ENCODE measurements at regions not wholly inside any gene's neighbourhood (a gene's known extent, or its start where the extent isn't known, plus 50 kb on each side); places are given as distances from the start of the nearest gene placed in this dataset.

GRCh38 chr3:31391150-31391549 lies 141.6 kb upstream of the STT3B start:
- no peak for DNase-seq (ENCODE audit: low read depth, low spot score)
- TF ChIP-seq EZH2 (IDR thresholded peaks at IDR 0.05; ENCODE audit: low read length) (no peak), CTCF (optimal IDR thresholded peaks at IDR 0.05 in 1 of 3, IDR thresholded peaks at IDR 0.05 in 1 of 3, conservative IDR thresholded peaks at IDR 0.05 in 1 of 3; ENCODE audit: extremely low read depth in 1 of 3, insufficient read depth in 2 of 3, low read length in 3 of 3) (no peak)
- no peak overlapping the region for H3K27ac ChIP-seq (ENCODE audit: control insufficient read depth, insufficient read depth, low read length)
- dilution Hi-C loops (cut with MboI; ENCODE audit: extremely low pct_ligation_motif_present, low sequenced_read_pairs): no loop called here
- H3K4me2 ChIP-seq (ENCODE audit: control insufficient read depth, extremely low read depth, insufficient read depth, low read depth, low read length): no peak overlapping the region
- no peak overlapping the region for H3K9ac ChIP-seq (ENCODE audit: control insufficient read depth, extremely low read depth, insufficient read depth, low read length)
- no peaks in the 10 kb centered on the region for H3K27me3 ChIP-seq (ENCODE audit: control insufficient read depth, extremely low read depth, insufficient read depth, low read length)
- no peaks in the 10 kb centered on the region for H3K36me3 ChIP-seq (ENCODE audit: control insufficient read depth in 2 of 2, extremely low read depth in 1 of 2, insufficient read depth in 2 of 2, low read length in 2 of 2)
- no peak for FAIRE-seq
- H3K79me2 ChIP-seq (ENCODE audit: control insufficient read depth, insufficient read depth, low read length): no peaks in the 10 kb centered on the region
- H3K4me1 ChIP-seq (ENCODE audit: control insufficient read depth, extremely low read depth, insufficient read depth, low read length): no peaks in the 10 kb centered on the region
- no peak overlapping the region for H2AFZ ChIP-seq (ENCODE audit: control insufficient read depth, low read length)
- H4K20me1 ChIP-seq (ENCODE audit: control insufficient read depth, extremely low read depth, insufficient read depth, low read length): no peaks in the 10 kb centered on the region
- H3K4me3 ChIP-seq (ENCODE audit: control insufficient read depth in 2 of 3, extremely low read depth in 1 of 3, insufficient read depth in 2 of 3, low read depth in 1 of 3, low read length in 3 of 3): no peak overlapping the region
- no peaks in the 10 kb centered on the region for H3K9me3 ChIP-seq (ENCODE audit: control insufficient read depth, low read depth, low read length)
- H3K9me1 ChIP-seq (ENCODE audit: control insufficient read depth, extremely low read depth, insufficient read depth, low read length): no peaks in the 10 kb centered on the region

GRCh38 chr3:31392568-31392967 lies 140.2 kb upstream of the STT3B start:
- Histone ChIP-seq H3K9me1 (ENCODE audit: control insufficient read depth, extremely low read depth, insufficient read depth, low read length) (no peaks in the 10 kb centered on the region), H3K4me2 (ENCODE audit: control insufficient read depth, extremely low read depth, insufficient read depth, low read depth, low read length) (no peak overlapping the region), H3K9ac (ENCODE audit: control insufficient read depth, extremely low read depth, insufficient read depth, low read length) (no peak overlapping the region), H3K4me3 (ENCODE audit: control insufficient read depth in 2 of 3, extremely low read depth in 1 of 3, insufficient read depth in 2 of 3, low read depth in 1 of 3, low read length in 3 of 3) (no peak overlapping the region), H3K79me2 (ENCODE audit: control insufficient read depth, insufficient read depth, low read length) (no peaks in the 10 kb centered on the region), H3K4me1 (ENCODE audit: control insufficient read depth, extremely low read depth, insufficient read depth, low read length) (no peaks in the 10 kb centered on the region), H3K27ac (ENCODE audit: control insufficient read depth, insufficient read depth, low read length) (no peak overlapping the region), H2AFZ (ENCODE audit: control insufficient read depth, low read length) (no peak overlapping the region), H3K36me3 (ENCODE audit: control insufficient read depth in 2 of 2, extremely low read depth in 1 of 2, insufficient read depth in 2 of 2, low read length in 2 of 2) (no peaks in the 10 kb centered on the region), H3K27me3 (ENCODE audit: control insufficient read depth, extremely low read depth, insufficient read depth, low read length) (no peaks in the 10 kb centered on the region), H4K20me1 (ENCODE audit: control insufficient read depth, extremely low read depth, insufficient read depth, low read length) (no peaks in the 10 kb centered on the region), H3K9me3 (ENCODE audit: control insufficient read depth, low read depth, low read length) (no peaks in the 10 kb centered on the region)
- dilution Hi-C loops (cut with MboI; ENCODE audit: extremely low pct_ligation_motif_present, low sequenced_read_pairs): no loop called here
- no peak for TF ChIP-seq CTCF (optimal IDR thresholded peaks at IDR 0.05 in 1 of 3, IDR thresholded peaks at IDR 0.05 in 1 of 3, conservative IDR thresholded peaks at IDR 0.05 in 1 of 3; ENCODE audit: extremely low read depth in 1 of 3, insufficient read depth in 2 of 3, low read length in 3 of 3)
- no peak for TF ChIP-seq EZH2 (IDR thresholded peaks at IDR 0.05; ENCODE audit: low read length)
- FAIRE-seq: no peak
- DNase-seq (ENCODE audit: low read depth, low spot score): no peak

Data from keratinocyte (primary cell).